NCI-H1930 (cell line): ENCODE measurements at regions not wholly inside any gene's neighbourhood (a gene's known extent, or its start where the extent isn't known, plus 50 kb on each side); places are given as distances from the start of the nearest gene placed in this dataset.
"Not testable (repeated sequence)": the region's sequence is repeated elsewhere in the genome, so short reads cannot be mapped to it uniquely, and the experiment has no call there.

ENCODE experiments used
- DNase-seq, 2 experiments: peaks; one replicate each; lab custom pipeline; 2025; lab: John Stamatoyannopoulos, UW

GRCh38 chr1:195754874-195755273 is 853.4 kb downstream of the KCNT2 start:
- DNase-seq, result no peak

- DNase-seq, result no peak
Observed at GRCh38 chr1:195754303-195754702, 853.9 kb downstream of the KCNT2 start.

- DNase-seq, result no peak
Observed at GRCh38 chr1:195748969-195749368, 859.3 kb downstream of the KCNT2 start.

GRCh38 chr1:195745189-195746010 is 862.8 kb downstream of the KCNT2 start:
- no peak for DNase-seq

- DNase-seq, result no peak
Observed at GRCh38 chr1:195744256-195744655, 864.0 kb downstream of the KCNT2 start.

GRCh38 chr1:195740862-195741261 is 867.4 kb downstream of the KCNT2 start:
- DNase-seq, result no peak

GRCh38 chr1:195738966-195739650 is 869.1 kb downstream of the KCNT2 start:
- no peak for DNase-seq

- no peak for DNase-seq
Observed at GRCh38 chr1:195735140-195735539, 873.1 kb downstream of the KCNT2 start.

GRCh38 chr1:195733826-195734225 is 874.4 kb downstream of the KCNT2 start:
- DNase-seq, result peak in 1 of 2 experiments; percentile 0

- DNase-seq, result no peak
Observed at GRCh38 chr1:195733408-195733807, 874.8 kb downstream of the KCNT2 start.

- DNase-seq, result no peak
Observed at GRCh38 chr1:195731385-195731784, 876.9 kb downstream of the KCNT2 start.

- DNase-seq, result no peak
Observed at GRCh38 chr1:195723796-195724194, 884.4 kb downstream of the KCNT2 start.

GRCh38 chr1:195722852-195723795 is 885.1 kb downstream of the KCNT2 start:
- not testable (repeated sequence) for DNase-seq

GRCh38 chr1:195722146-195722545 is 886.1 kb downstream of the KCNT2 start:
- DNase-seq, result not testable (repeated sequence)

- no peak for DNase-seq
Observed at GRCh38 chr1:195721210-195721971, 886.8 kb downstream of the KCNT2 start.

- no peak for DNase-seq
Observed at GRCh38 chr1:195717651-195718050, 890.6 kb downstream of the KCNT2 start.

GRCh38 chr1:195715652-195716051 is 892.6 kb downstream of the KCNT2 start:
- DNase-seq, result no peak

- DNase-seq, result no peak
Observed at GRCh38 chr1:195714248-195714647, 894.0 kb downstream of the KCNT2 start.

GRCh38 chr1:195709821-195710220 is 898.4 kb downstream of the KCNT2 start:
- DNase-seq, result no peak

GRCh38 chr1:195704028-195704427 is 904.2 kb downstream of the KCNT2 start:
- DNase-seq, result no peak

GRCh38 chr1:195701149-195701548 is 907.1 kb downstream of the KCNT2 start:
- no peak for DNase-seq
